Mesenchymal stem cell (in vitro differentiated cells and primary cell): ENCODE measurements at regions not wholly inside any gene's neighbourhood (a gene's known extent, or its start where the extent isn't known, plus 50 kb on each side); places are given as distances from the start of the nearest gene placed in this dataset.

Source experiments
- DNase-seq: peaks from one replicate; pipeline ENCODE4 v3.0.0-alpha.2; 2013
- H2AFZ ChIP-seq: one replicate; pipeline ENCODE4 v1.6.1; 2013; ENCODE audit warnings: low read depth, mild to moderate bottlenecking, control low read depth, inconsistent platforms, low read length, moderate library complexity
- H2AK5ac ChIP-seq: 2 replicates; pipeline ENCODE4 v1.6.1; 2013; ENCODE audit warnings: low read length, moderate library complexity, mild to moderate bottlenecking, inconsistent platforms; ENCODE audit not compliant: severe bottlenecking
- H2BK120ac ChIP-seq: one replicate; pipeline ENCODE4 v1.6.1; 2013; ENCODE audit warnings: low read depth, mild to moderate bottlenecking, inconsistent platforms, low read length, moderate library complexity
- H2BK12ac ChIP-seq, 2 experiments: one replicate each; pipeline ENCODE4 v1.6.1; 2013; ENCODE audit warnings: inconsistent platforms in 2 of 2, low read length in 2 of 2, mild to moderate bottlenecking in 2 of 2, moderate library complexity in 2 of 2, control low read depth in 1 of 2
- H2BK15ac ChIP-seq: one replicate; pipeline ENCODE4 v1.6.1; 2013; ENCODE audit warnings: mild to moderate bottlenecking, low read depth, inconsistent platforms; ENCODE audit not compliant: poor library complexity, severe bottlenecking
- H2BK5ac ChIP-seq: 2 replicates; pipeline ENCODE4 v1.6.1; 2013; ENCODE audit warnings: low read depth, mild to moderate bottlenecking, low read length, control low read depth, inconsistent platforms; ENCODE audit not compliant: poor library complexity, severe bottlenecking
- H3K14ac ChIP-seq, 2 experiments: one replicate each; pipeline ENCODE4 v1.6.1; 2013; ENCODE audit warnings: inconsistent platforms in 2 of 2, low read length in 2 of 2, control low read depth in 1 of 2, mild to moderate bottlenecking in 1 of 2, moderate library complexity in 1 of 2
- H3K18ac ChIP-seq, 2 experiments: one replicate each; pipeline ENCODE4 v1.6.1; 2013; ENCODE audit warnings: inconsistent platforms in 2 of 2, low read length in 2 of 2, control low read depth in 1 of 2, low read depth in 1 of 2, mild to moderate bottlenecking in 1 of 2
- H3K23ac ChIP-seq, 2 experiments: one replicate each; pipeline ENCODE4 v1.6.1; 2013; ENCODE audit warnings: inconsistent platforms in 2 of 2, low read length in 2 of 2, mild to moderate bottlenecking in 2 of 2, moderate library complexity in 2 of 2, control low read depth in 1 of 2
- H3K27ac ChIP-seq: 2 replicates; pipeline ENCODE4 v1.5.1; 2013; ENCODE audit warnings: mild to moderate bottlenecking, moderate library complexity, low read length, control low read depth, inconsistent platforms; ENCODE audit not compliant: poor library complexity, severe bottlenecking
- H3K27me3 ChIP-seq, 2 experiments: 2 replicates each; pipeline versions ENCODE4 v1.6.1 to v1.7.0; 2013; ENCODE audit warnings: low read length in 2 of 2, mild to moderate bottlenecking in 2 of 2, moderate library complexity in 2 of 2, control low read depth in 1 of 2, inconsistent platforms in 1 of 2; ENCODE audit not compliant: control insufficient read depth in 1 of 2, insufficient read depth in 1 of 2
- H3K36me3 ChIP-seq, 2 experiments: 2 replicates each; pipeline versions ENCODE4 v1.6.1 to v1.7.0; 2013; ENCODE audit warnings: low read length in 2 of 2, control low read depth in 1 of 2, inconsistent platforms in 1 of 2, low read depth in 1 of 2, mild to moderate bottlenecking in 1 of 2; ENCODE audit not compliant: insufficient read depth in 2 of 2, control insufficient read depth in 1 of 2
- H3K4ac ChIP-seq, 2 experiments: one replicate each; pipeline ENCODE4 v1.6.1; 2013; ENCODE audit warnings: inconsistent platforms in 2 of 2, low read length in 2 of 2, mild to moderate bottlenecking in 2 of 2, moderate library complexity in 2 of 2, control low read depth in 1 of 2, low read depth in 1 of 2
- H3K4me1 ChIP-seq: 2 replicates; pipeline ENCODE4 v1.6.1; 2013; ENCODE audit warnings: low read depth, low read length, control low read depth; ENCODE audit not compliant: control insufficient read depth, insufficient read depth
- H3K4me2 ChIP-seq: 2 replicates; pipeline ENCODE4 v1.6.1; 2013; ENCODE audit warnings: low read length, mild to moderate bottlenecking, inconsistent platforms; ENCODE audit not compliant: poor library complexity, severe bottlenecking
- H3K4me3 ChIP-seq, 2 experiments: 2 replicates each; pipeline versions ENCODE4 v1.5.1 to v1.7.0; 2013; ENCODE audit warnings: low read length in 2 of 2, mild to moderate bottlenecking in 2 of 2, control low read depth in 1 of 2, low read depth in 1 of 2; ENCODE audit not compliant: insufficient read depth in 1 of 2
- H3K79me1 ChIP-seq: replicated peaks from 2 replicates; pipeline ENCODE4 v1.6.1; 2013; ENCODE audit warnings: mild to moderate bottlenecking, control low read depth, low read length, inconsistent platforms; ENCODE audit not compliant: poor library complexity, severe bottlenecking
- H3K9ac ChIP-seq: 2 replicates; pipeline ENCODE4 v1.7.0; 2013; ENCODE audit warnings: mild to moderate bottlenecking, low read length, moderate library complexity
- H3K9me3 ChIP-seq: 2 replicates; pipeline ENCODE4 v1.7.0; 2013; ENCODE audit warnings: mild to moderate bottlenecking, low read length; ENCODE audit not compliant: control insufficient read depth
- H4K8ac ChIP-seq: one replicate; pipeline ENCODE4 v1.6.1; 2013; ENCODE audit warnings: inconsistent platforms, mild to moderate bottlenecking, low read length, moderate library complexity
- H4K91ac ChIP-seq: one replicate; pipeline ENCODE4 v1.6.1; 2013; ENCODE audit warnings: mild to moderate bottlenecking, low read length, inconsistent platforms
- WGBS: methylation state at CpG from one replicate; pipeline ENCODE4 v1.1.7; 2013; ENCODE audit warnings: mixed read lengths; 5-methylcytosine and 5-hydroxymethylcytosine counted together

GRCh38 chr1:245086389-245086969 lies 68.3 kb upstream of the KIF26B start:
- H4K8ac ChIP-seq: no peak overlapping the region
- no peak overlapping the region for H2BK15ac ChIP-seq
- DNase-seq: peak; percentile 81
- H3K23ac ChIP-seq: no peak overlapping the region
- no peaks in the 10 kb centered on the region for H3K9me3 ChIP-seq
- 60% methylated on average over 3 of the region's 4 CpGs for WGBS
- H3K9ac ChIP-seq: no peak overlapping the region
- peaks cover 7% of the 10 kb centered on the region in 2 experiments for H3K36me3 ChIP-seq
- no peak overlapping the region for H3K4me2 ChIP-seq
- no peak overlapping the region for H3K14ac ChIP-seq
- H3K4me3 ChIP-seq: no peak overlapping the region
- H3K27ac ChIP-seq: no peak overlapping the region
- H2BK5ac ChIP-seq: no peak overlapping the region
- no peak overlapping the region for H4K91ac ChIP-seq
- peaks cover 9% of the 10 kb centered on the region for H3K4me1 ChIP-seq
- no peaks in the 10 kb centered on the region for H3K27me3 ChIP-seq
- H3K4ac ChIP-seq: no peak overlapping the region
- H3K18ac ChIP-seq: peak overlapping the region in 1 of 2 experiments; percentile 69
- H2AK5ac ChIP-seq: no peak overlapping the region
- no peaks in the 10 kb centered on the region for H3K79me1 ChIP-seq
- peak overlapping the region in 1 of 2 experiments; percentile 34 for H2BK12ac ChIP-seq
- no peak overlapping the region for H2AFZ ChIP-seq
- H2BK120ac ChIP-seq: no peak overlapping the region

GRCh38 chr1:245085508-245086095 lies 69.2 kb upstream of the KIF26B start:
- Histone ChIP-seq H3K4me1 (peaks cover 4% of the 10 kb centered on the region), H3K79me1 (no peaks in the 10 kb centered on the region), H2BK15ac (no peak overlapping the region), H3K23ac (no peak overlapping the region), H4K91ac (peak overlapping the region; percentile 76), H3K4me3 (no peak overlapping the region), H3K27ac (no peak overlapping the region), H2AFZ (no peak overlapping the region), H3K4ac (peak overlapping the region in 1 of 2 experiments; percentile 92), H3K9ac (peak overlapping the region; percentile 26), H2BK12ac (peak overlapping the region in 1 of 2 experiments; percentile 59), H3K4me2 (no peak overlapping the region), H4K8ac (peak overlapping the region; percentile 54), H3K14ac (no peak overlapping the region), H2BK5ac (no peak overlapping the region), H2AK5ac (peak overlapping the region; percentile 11), H3K18ac (peak overlapping the region; percentile 56 to 79), H3K36me3 (peaks cover 0 to 3% of the 10 kb centered on the region in 2 experiments), H3K9me3 (no peaks in the 10 kb centered on the region), H2BK120ac (peak overlapping the region; percentile 6), H3K27me3 (no peaks in the 10 kb centered on the region)
- DNase-seq: peak; percentile 96
- WGBS: 39% methylated on average over 9 of the region's 9 CpGs

- Histone ChIP-seq H3K4me1 (peaks cover 4% of the 10 kb centered on the region), H3K79me1 (no peaks in the 10 kb centered on the region), H2AK5ac (peak overlapping the region; percentile 56), H2BK5ac (no peak overlapping the region), H3K36me3 (peaks cover 0 to 3% of the 10 kb centered on the region in 2 experiments), H3K9ac (no peak overlapping the region), H3K27me3 (no peaks in the 10 kb centered on the region), H3K4me3 (no peak overlapping the region), H4K8ac (peak overlapping the region; percentile 69), H2BK12ac (peak overlapping the region; percentile 9 to 95), H3K18ac (peak overlapping the region; percentile 56 to 78), H3K14ac (no peak overlapping the region), H3K9me3 (no peaks in the 10 kb centered on the region), H2BK15ac (no peak overlapping the region), H2BK120ac (peak overlapping the region; percentile 62), H3K23ac (no peak overlapping the region), H3K4ac (peak overlapping the region in 1 of 2 experiments; percentile 40), H2AFZ (no peak overlapping the region), H4K91ac (no peak overlapping the region), H3K27ac (no peak overlapping the region), H3K4me2 (no peak overlapping the region)
- DNase-seq: peak; percentile 51
- 95% methylated on average over 7 of the region's 7 CpGs for WGBS
These were observed 70.2 kb upstream of the KIF26B start for GRCh38 chr1:245084551-245084950.

GRCh38 chr1:245079021-245079609 lies 75.7 kb upstream of the KIF26B start:
- H3K18ac ChIP-seq: no peak overlapping the region
- WGBS: 79% methylated on average over 8 of the region's 9 CpGs
- H3K9ac ChIP-seq: no peak overlapping the region
- H4K8ac ChIP-seq: no peak overlapping the region
- H3K4ac ChIP-seq: no peak overlapping the region
- H3K27me3 ChIP-seq: no peaks in the 10 kb centered on the region
- peak; percentile 73 for DNase-seq
- no peak overlapping the region for H4K91ac ChIP-seq
- no peaks in the 10 kb centered on the region for H3K4me1 ChIP-seq
- H3K4me2 ChIP-seq: no peak overlapping the region
- no peak overlapping the region for H2BK15ac ChIP-seq
- no peak overlapping the region for H2BK12ac ChIP-seq
- no peak overlapping the region for H3K14ac ChIP-seq
- H2BK5ac ChIP-seq: no peak overlapping the region
- no peak overlapping the region for H3K27ac ChIP-seq
- H2AFZ ChIP-seq: no peak overlapping the region
- no peak overlapping the region for H2AK5ac ChIP-seq
- no peaks in the 10 kb centered on the region for H3K79me1 ChIP-seq
- H3K36me3 ChIP-seq: no peaks in the 10 kb centered on the region
- H3K9me3 ChIP-seq: no peaks in the 10 kb centered on the region
- H2BK120ac ChIP-seq: no peak overlapping the region
- no peak overlapping the region for H3K23ac ChIP-seq
- no peak overlapping the region for H3K4me3 ChIP-seq
